ENCODE measurements at regions not wholly inside any gene's neighbourhood (a gene's known extent, or its start where the extent isn't known, plus 50 kb on each side); places are given as distances from the start of the nearest gene placed in this dataset.

- TF ChIP-seq POLR2A (IDR thresholded peaks at IDR 0.05) (no peak), CTCF (IDR thresholded peaks at IDR 0.05 in 4 of 5, conservative IDR thresholded peaks at IDR 0.05 in 1 of 5) (no peak)
Observed at GRCh38 chr5:53276825-53277224, 167.3 kb upstream of the MOCS2 start.

Data from gastrocnemius medialis (tissue), 4 donors.